K562 (cell line): ENCODE measurements at regions not wholly inside any gene's neighbourhood (a gene's known extent, or its start where the extent isn't known, plus 50 kb on each side); places are given as distances from the start of the nearest gene placed in this dataset.

Source experiments
- DPF2 ChIP-seq: fragments of 450-650 bp; IDR thresholded peaks from 2 replicates; pipeline ENCODE4 v1.6.1; 2016
- EGR1 ChIP-seq: fragments of 450-650 bp; conservative IDR thresholded peaks from 2 replicates; pipeline ENCODE4 v1.6.1; 2017; ENCODE audit warnings: mild to moderate bottlenecking
- FOS ChIP-seq: IDR thresholded peaks from 3 replicates; pipeline ENCODE4 v1.6.1; 2011; ENCODE audit not compliant: insufficient read length; ENCODE audit errors: extremely low read depth
- FOXK1 ChIP-seq: sonication (generic); formaldehyde crosslinking; IDR thresholded peaks from 2 replicates; pipeline ENCODE4 v1.8.0; 2022; ENCODE audit warnings: missing genetic modification reagents, mild to moderate bottlenecking, borderline replicate concordance
- JUND ChIP-seq, 2 experiments: IDR thresholded peaks; 2 replicates in 1 of 2; 3 replicates in 1 of 2; pipeline ENCODE4 v1.6.1; 2011; ENCODE audit warnings: borderline replicate concordance in 2 of 2, low read depth in 2 of 2, low read length in 2 of 2, improper control_type of control experiment in 1 of 2, missing biosample characterization in 1 of 2, missing genetic modification characterization in 1 of 2, missing genetic modification reagents in 1 of 2
- L3MBTL2 ChIP-seq: fragments of 450-650 bp; IDR thresholded peaks from 2 replicates; pipeline ENCODE4 v1.6.1; 2016; ENCODE audit warnings: mild to moderate bottlenecking, moderate library complexity
- MTA3 ChIP-seq: fragments of 450-650 bp; formaldehyde crosslinking; IDR thresholded peaks from 2 replicates; pipeline ENCODE4 v1.6.1; 2017; ENCODE audit warnings: mild to moderate bottlenecking, borderline replicate concordance
- NCOA4 ChIP-seq: fragments of 450-650 bp; IDR thresholded peaks from 2 replicates; pipeline ENCODE4 v1.6.1; 2018; ENCODE audit warnings: mild to moderate bottlenecking; ENCODE audit not compliant: partially characterized antibody
- NRF1 ChIP-seq, 2 experiments: fragments of 450-650 bp; IDR thresholded peaks in 1 of 2; conservative IDR thresholded peaks in 1 of 2; 2 replicates each; pipeline ENCODE4 v1.6.1; 2014; ENCODE audit warnings: mild to moderate bottlenecking in 2 of 2
- POLR2AphosphoS2 ChIP-seq: IDR thresholded peaks from 2 replicates; pipeline ENCODE4 v1.6.1; 2012; ENCODE audit warnings: low read length, improper control_type of control experiment
- ZKSCAN8 ChIP-seq: fragments of 200-800 bp; sonication (Bioruptor generic); IDR thresholded peaks from 2 replicates; pipeline ENCODE4 v1.6.1; 2016; ENCODE audit warnings: missing genetic modification characterization, missing compliant biosample characterization

- TF ChIP-seq FOS (no peak), DPF2 (no peak), NRF1 (conservative IDR thresholded peaks at IDR 0.05 in 1 of 2, IDR thresholded peaks at IDR 0.05 in 1 of 2) (no peak), JUND (IDR thresholded peaks at IDR 0.05; ENCODE audit: borderline replicate concordance, low read depth, low read length) (no peak), JUND (tag; IDR thresholded peaks at IDR 0.05; ENCODE audit: borderline replicate concordance, low read depth, low read length) (no peak), L3MBTL2 (no peak), EGR1 (no peak), FOXK1 (no peak), NCOA4 (no peak), ZKSCAN8 (CRISPR knock-in tag) (no peak), MTA3 (no peak), POLR2AphosphoS2 (no peak)
Observed at GRCh38 chr14:37888234-37888633, 292.8 kb downstream of the TTC6 start.
